ENCODE measurements at regions not wholly inside any gene's neighbourhood (a gene's known extent, or its start where the extent isn't known, plus 50 kb on each side); places are given as distances from the start of the nearest gene placed in this dataset.

- no peak for DNase-seq
Observed at GRCh38 chr17:71110326-71110725, 941.0 kb downstream of the KCNJ2 start.

GRCh38 chr17:71111460-71111859 is 942.1 kb downstream of the KCNJ2 start:
- no peak for DNase-seq

- DNase-seq: no peak
Observed at GRCh38 chr17:71111934-71112333, 942.6 kb downstream of the KCNJ2 start.

GRCh38 chr17:71113347-71113746 is 944.0 kb downstream of the KCNJ2 start:
- DNase-seq: no peak

- no peak for DNase-seq
Observed at GRCh38 chr17:71114911-71115668, 945.8 kb downstream of the KCNJ2 start.

- DNase-seq: no peak
Observed at GRCh38 chr17:71115669-71115972, 946.3 kb downstream of the KCNJ2 start.

- DNase-seq: no peak
Observed at GRCh38 chr17:71117466-71117865, 948.1 kb downstream of the KCNJ2 start.

- DNase-seq: no peak
Observed at GRCh38 chr17:71118039-71118438, 948.7 kb downstream of the KCNJ2 start.

GRCh38 chr17:71127416-71127815 is 958.1 kb downstream of the KCNJ2 start:
- no peak for DNase-seq

GRCh38 chr17:71142333-71142732 is 973.0 kb downstream of the KCNJ2 start:
- DNase-seq: no peak

GRCh38 chr17:71145486-71145885 is 975.3 kb upstream of the SOX9 start:
- no peak for DNase-seq

- DNase-seq: no peak
Observed at GRCh38 chr17:71147906-71148305, 972.9 kb upstream of the SOX9 start.

GRCh38 chr17:71149607-71150006 is 971.2 kb upstream of the SOX9 start:
- DNase-seq: no peak

GRCh38 chr17:71157297-71157696 is 963.5 kb upstream of the SOX9 start:
- DNase-seq: no peak

GRCh38 chr17:71158437-71158836 is 962.4 kb upstream of the SOX9 start:
- DNase-seq: no peak

- no peak for DNase-seq
Observed at GRCh38 chr17:71163121-71163812, 957.6 kb upstream of the SOX9 start.

GRCh38 chr17:71163813-71164122 is 957.1 kb upstream of the SOX9 start:
- DNase-seq: no peak

GRCh38 chr17:71164561-71164960 is 956.3 kb upstream of the SOX9 start:
- DNase-seq: no peak

- no peak for DNase-seq
Observed at GRCh38 chr17:71166311-71166710, 954.5 kb upstream of the SOX9 start.

GRCh38 chr17:71168053-71168741 is 952.6 kb upstream of the SOX9 start:
- no peak for DNase-seq

- no peak for DNase-seq
Observed at GRCh38 chr17:71170070-71170469, 950.8 kb upstream of the SOX9 start.

- no peak for DNase-seq
Observed at GRCh38 chr17:71171270-71171669, 949.5 kb upstream of the SOX9 start.

- DNase-seq: no peak
Observed at GRCh38 chr17:71173991-71174390, 946.8 kb upstream of the SOX9 start.

- no peak for DNase-seq
Observed at GRCh38 chr17:71176331-71176730, 944.5 kb upstream of the SOX9 start.

Data from activated T-cell treated with anti-CD3 and anti-CD28 coated beads, Interleukin-2, amount 50 U/mL, for 48 hours (primary cell).